AG04450 (cell line): ENCODE measurements at regions not wholly inside any gene's neighbourhood (a gene's known extent, or its start where the extent isn't known, plus 50 kb on each side); places are given as distances from the start of the nearest gene placed in this dataset.

Experiments
- CTCF ChIA-PET: fragments of 300-600, 350-600 bp; formaldehyde crosslinking; extraction: SDS; loops from one replicate; lab custom pipeline; 2022; ENCODE audit warnings: antibody characterized with exemption, inconsistent platforms; lab: Charles Lee
- POLR2A ChIA-PET: fragments of 350-600 bp; formaldehyde crosslinking; extraction: SDS; loops from one replicate; lab custom pipeline; 2021; ENCODE audit warnings: antibody characterized with exemption, inconsistent platforms; lab: Yijun Ruan, JAX
- DNase-seq: peaks from one replicate; pipeline ENCODE4 v3.0.0-alpha.2; 2011; ENCODE audit warnings: low read depth, low spot score
- H3K27ac ChIP-seq: one replicate; pipeline ENCODE4 v1.5.1; 2012; ENCODE audit warnings: low read depth, low read length, control low read depth
- H3K27me3 ChIP-seq: one replicate; pipeline ENCODE4 v1.6.0; 2012; ENCODE audit warnings: low read length; ENCODE audit not compliant: control insufficient read depth, insufficient read depth
- H3K4me3 ChIP-seq: 2 replicates; pipeline ENCODE4 v1.5.1; 2011; ENCODE audit warnings: mild to moderate bottlenecking, low read depth, low read length, control low read depth
- H3K9me3 ChIP-seq: 2 replicates; pipeline ENCODE4 v1.5.1; 2012; ENCODE audit warnings: low read length; ENCODE audit not compliant: control insufficient read depth, insufficient read depth
- TF ChIP-seq, protein P1 (sequence below): IDR thresholded peaks from 2 replicates; pipeline ENCODE4 v1.5.1; 2011; ENCODE audit warnings: low read depth, low read length, control low read depth, inconsistent platforms

DNA sequence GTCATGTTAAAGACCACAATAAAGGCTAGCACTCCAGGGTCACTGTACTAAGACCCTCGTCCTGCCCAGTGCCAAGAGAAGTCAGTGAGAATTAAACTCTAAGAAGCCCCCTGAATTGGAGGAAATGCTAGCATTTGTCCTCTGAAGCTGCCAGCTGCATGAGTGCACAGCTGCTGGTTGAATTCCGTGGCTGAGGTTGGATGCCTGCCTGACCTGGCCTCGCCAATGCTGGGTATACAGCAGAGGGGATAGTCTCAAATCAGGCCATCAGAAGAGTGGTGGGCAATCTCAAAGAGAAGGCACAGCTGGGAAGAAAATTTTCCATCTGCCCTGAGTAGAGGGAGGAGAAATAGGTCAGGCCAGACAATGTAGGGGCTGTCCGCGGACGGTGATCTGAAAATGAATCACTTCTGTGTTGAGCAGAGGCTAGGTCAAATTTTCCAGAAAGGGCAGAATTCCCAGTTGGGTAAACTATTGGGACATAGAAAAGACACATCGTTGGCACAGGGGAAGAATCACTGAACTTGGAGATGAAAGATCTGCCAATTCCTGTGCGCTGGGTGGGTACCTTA, 110.5 kb upstream of the AGAP1 start:
- Histone ChIP-seq H3K27ac (no peak overlapping the region), H3K4me3 (no peak overlapping the region), H3K9me3 (no peaks in the 10 kb centered on the region; the same call in 1 of the 2 replicates), H3K27me3 (peaks cover 4% of the 10 kb centered on the region)
- TF ChIP-seq, protein P1, sequence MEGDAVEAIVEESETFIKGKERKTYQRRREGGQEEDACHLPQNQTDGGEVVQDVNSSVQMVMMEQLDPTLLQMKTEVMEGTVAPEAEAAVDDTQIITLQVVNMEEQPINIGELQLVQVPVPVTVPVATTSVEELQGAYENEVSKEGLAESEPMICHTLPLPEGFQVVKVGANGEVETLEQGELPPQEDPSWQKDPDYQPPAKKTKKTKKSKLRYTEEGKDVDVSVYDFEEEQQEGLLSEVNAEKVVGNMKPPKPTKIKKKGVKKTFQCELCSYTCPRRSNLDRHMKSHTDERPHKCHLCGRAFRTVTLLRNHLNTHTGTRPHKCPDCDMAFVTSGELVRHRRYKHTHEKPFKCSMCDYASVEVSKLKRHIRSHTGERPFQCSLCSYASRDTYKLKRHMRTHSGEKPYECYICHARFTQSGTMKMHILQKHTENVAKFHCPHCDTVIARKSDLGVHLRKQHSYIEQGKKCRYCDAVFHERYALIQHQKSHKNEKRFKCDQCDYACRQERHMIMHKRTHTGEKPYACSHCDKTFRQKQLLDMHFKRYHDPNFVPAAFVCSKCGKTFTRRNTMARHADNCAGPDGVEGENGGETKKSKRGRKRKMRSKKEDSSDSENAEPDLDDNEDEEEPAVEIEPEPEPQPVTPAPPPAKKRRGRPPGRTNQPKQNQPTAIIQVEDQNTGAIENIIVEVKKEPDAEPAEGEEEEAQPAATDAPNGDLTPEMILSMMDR = no peak
- ChIA-PET POLR2A (no interaction called here), CTCF (no interaction called here)
- DNase-seq = no peak

DNA sequence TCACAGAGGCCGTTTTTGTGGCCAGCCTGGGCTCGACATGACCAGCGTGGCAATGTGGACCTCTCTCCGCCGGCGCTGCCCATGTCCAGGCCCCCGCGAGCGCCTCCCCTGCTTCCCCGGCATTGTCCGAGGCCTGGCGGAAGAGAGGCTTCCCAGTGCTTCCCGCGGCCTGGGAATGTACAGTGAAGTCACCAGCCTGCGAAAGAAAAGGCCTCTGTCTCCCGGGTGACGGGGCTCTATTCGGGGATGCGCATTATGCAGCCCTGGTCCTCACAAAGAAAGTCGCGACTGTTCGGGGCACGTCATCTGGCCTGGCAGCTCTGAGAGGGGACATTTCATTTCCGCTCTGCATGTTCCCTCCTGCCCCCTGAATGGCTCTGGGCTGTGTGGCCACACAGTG, 109.2 kb upstream of the AGAP1 start:
- Histone ChIP-seq H3K9me3 (no peaks in the 10 kb centered on the region; the same call in 1 of the 2 replicates), H3K4me3 (no peak overlapping the region), H3K27ac (no peak overlapping the region), H3K27me3 (peaks cover 4% of the 10 kb centered on the region)
- TF ChIP-seq, protein P1 = no peak
- ChIA-PET CTCF (no interaction called here), POLR2A (no interaction called here)
- DNase-seq = no peak

DNA sequence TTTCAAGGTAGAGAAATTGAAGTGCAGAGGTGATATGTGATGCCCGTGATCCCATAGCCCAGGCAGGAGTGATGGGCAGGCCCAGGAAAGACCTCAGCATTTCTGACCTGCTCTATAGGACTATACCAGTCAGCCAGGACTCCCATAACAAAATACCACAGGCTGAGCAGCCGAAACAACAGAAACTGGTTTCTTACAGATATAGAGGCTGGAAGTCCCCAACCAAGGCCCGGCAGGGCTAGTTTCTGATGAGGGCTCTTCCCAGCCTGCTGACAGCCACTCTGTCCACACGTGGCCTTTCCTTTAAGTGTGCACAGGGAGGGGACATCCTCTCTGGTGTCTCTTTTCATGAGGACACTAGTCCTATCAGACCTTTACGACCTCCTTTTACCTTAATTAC, 104.2 kb upstream of the AGAP1 start:
- no peak overlapping the region for H3K4me3 ChIP-seq
- no peak for DNase-seq
- ChIA-PET POLR2A (no interaction called here), CTCF (interaction anchor here (0.6 kb wide), 1 partner anchor 1085 kb away, joined by 5 read pairs; no protein-coding TSS in a partner anchor)
- no peak overlapping the region for H3K27ac ChIP-seq
- TF ChIP-seq, protein P1 = no peak
- peaks cover 7% of the 10 kb centered on the region for H3K9me3 ChIP-seq
- no peaks in the 10 kb centered on the region for H3K27me3 ChIP-seq

DNA sequence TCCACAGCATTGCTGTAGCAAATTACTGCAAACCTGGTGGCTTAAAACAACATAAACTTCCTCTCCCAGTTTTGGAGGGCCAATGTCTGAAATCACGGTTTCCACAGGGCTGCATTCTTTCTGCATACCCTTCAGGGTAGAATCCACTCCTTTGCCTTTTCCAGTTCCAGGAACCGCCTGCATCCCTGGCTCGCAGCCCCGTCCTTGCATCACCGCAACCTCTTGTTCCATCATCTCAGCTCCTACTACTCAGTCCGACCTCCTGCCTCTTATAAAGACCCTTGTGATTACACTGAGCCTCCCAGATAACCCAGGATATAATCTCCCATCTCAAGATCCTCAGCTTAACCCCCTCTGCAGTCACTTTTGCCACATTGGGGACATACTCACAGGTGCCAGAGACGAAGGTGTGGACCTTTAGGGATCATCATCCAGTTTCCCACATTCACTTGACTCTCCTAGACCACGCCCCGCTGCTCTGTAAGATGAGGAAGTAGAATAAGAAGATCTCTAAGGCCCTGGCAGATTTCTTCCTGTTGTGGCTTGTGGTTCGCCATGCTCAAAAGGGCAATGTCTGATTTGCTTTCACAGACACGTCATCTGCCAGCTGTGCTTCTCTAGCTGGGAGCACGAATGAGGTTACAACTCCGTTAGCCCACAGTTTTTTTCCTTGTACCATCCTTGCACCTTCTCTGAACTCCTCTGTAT, 103.6 kb upstream of the AGAP1 start:
- peak; percentile 26 for DNase-seq
- CTCF ChIA-PET = interaction anchor here (0.6 kb wide), 1 partner anchor 1085 kb away, joined by 5 read pairs; no protein-coding TSS in a partner anchor
- Histone ChIP-seq H3K27me3 (no peaks in the 10 kb centered on the region), H3K27ac (peak overlapping the region; percentile 62), H3K4me3 (no peak overlapping the region), H3K9me3 (peaks cover 7% of the 10 kb centered on the region)
- TF ChIP-seq, protein P1 = no peak
- POLR2A ChIA-PET = no interaction called here

DNA sequence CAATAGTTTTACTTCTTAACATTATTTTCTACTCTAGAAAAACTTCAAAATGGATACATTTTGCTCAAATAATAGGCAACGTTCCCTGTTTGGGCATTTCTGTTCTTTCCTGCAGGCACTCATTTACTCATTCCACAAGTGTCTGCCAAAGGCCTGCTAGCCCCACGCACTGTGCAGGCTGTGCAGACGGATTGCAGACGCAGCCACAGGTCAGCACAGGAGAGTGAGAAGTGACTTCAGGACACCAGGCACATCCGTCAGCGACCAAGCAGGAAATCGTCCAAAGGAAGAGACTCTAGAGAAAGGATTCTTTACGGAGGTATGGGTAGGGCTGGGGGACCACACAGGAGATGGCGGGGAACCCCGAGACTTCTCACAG, 103.0 kb upstream of the AGAP1 start:
- ChIA-PET CTCF (interaction anchor here (0.7 kb wide), 1 partner anchor 205 kb away, joined by 4 read pairs; no protein-coding TSS in a partner anchor), POLR2A (no interaction called here)
- Histone ChIP-seq H3K27ac (peak overlapping the region; percentile 61), H3K9me3 (peaks cover 7% of the 10 kb centered on the region), H3K4me3 (no peak overlapping the region), H3K27me3 (no peaks in the 10 kb centered on the region)
- TF ChIP-seq, protein P1 = no peak
- no peak for DNase-seq
